ENCODE measurements at regions not wholly inside any gene's neighbourhood (a gene's known extent, or its start where the extent isn't known, plus 50 kb on each side); places are given as distances from the start of the nearest gene placed in this dataset.

GRCh38 chr9:1962122-1962521 is 53.0 kb upstream of the SMARCA2 start:
- no peak overlapping the region for H3K27ac ChIP-seq (ENCODE audit: low read depth, low read length)
- H3K36me3 ChIP-seq (ENCODE audit: control insufficient read depth, insufficient read depth, low read length) = no peaks in the 10 kb centered on the region
- Mint-ChIP-seq H3K4me1 (peaks cover 2% of the 10 kb centered on the region), H3K27ac (no peak overlapping the region), H3K4me3 (no peak overlapping the region), H3K9me3 (no peaks in the 10 kb centered on the region), H3K27me3 (ENCODE audit: insufficient read depth) (peaks cover 4% of the 10 kb centered on the region), H3K36me3 (ENCODE audit: low read depth) (no peaks in the 10 kb centered on the region)
- no peak overlapping the region for H3K9ac ChIP-seq (ENCODE audit: extremely low read depth, low read length, poor library complexity, severe bottlenecking)
- H3K4me1 ChIP-seq (ENCODE audit: control insufficient read depth, insufficient read depth, low read length) = no peaks in the 10 kb centered on the region
- no peak for DNase-seq
- H3K27me3 ChIP-seq (ENCODE audit: control insufficient read depth, insufficient read depth, low read length, poor library complexity, severe bottlenecking) = no peaks in the 10 kb centered on the region
- WGBS, 2 experiments (ENCODE audit: insufficient coverage in 1 of 2, insufficient read length in 1 of 2) = 93% methylated on average over 2 of the region's 2 CpGs; no CpG with 5 or more reads in 1 of the 2 experiments
- H3K9me3 ChIP-seq (ENCODE audit: control insufficient read depth, low read length) = no peaks in the 10 kb centered on the region
- no peak overlapping the region for H3K4me3 ChIP-seq (ENCODE audit: low read length)
- TF ChIP-seq CTCF (conservative IDR thresholded peaks at IDR 0.05) = no peak

DNA sequence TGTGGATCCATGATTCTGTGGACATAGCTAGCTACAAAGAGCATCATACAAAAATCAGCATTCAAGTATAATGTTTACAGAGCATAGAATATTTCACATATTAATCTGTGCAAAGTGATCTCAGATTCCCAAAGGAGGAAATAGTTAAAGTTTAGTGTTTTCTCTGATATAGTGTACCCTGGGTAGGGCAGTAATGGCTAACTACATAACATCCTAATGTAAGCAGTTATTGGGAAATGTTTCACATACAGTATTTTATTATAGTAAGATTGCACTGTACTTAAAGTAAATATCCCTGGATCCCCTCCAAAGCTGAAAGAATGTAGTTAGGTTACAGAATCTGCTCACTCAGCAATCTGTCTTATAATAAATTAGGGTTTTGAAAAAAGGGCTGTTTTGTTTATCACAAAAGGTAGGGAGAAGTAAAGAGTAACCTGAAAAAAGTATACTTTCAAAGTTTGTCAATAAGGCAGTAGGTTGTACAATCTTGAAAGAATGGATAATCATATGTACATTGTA is 52.5 kb upstream of the SMARCA2 start:
- Mint-ChIP-seq H3K27me3 (ENCODE audit: insufficient read depth) (peaks cover 4% of the 10 kb centered on the region), H3K36me3 (ENCODE audit: low read depth) (no peaks in the 10 kb centered on the region), H3K27ac (no peak overlapping the region), H3K4me3 (no peak overlapping the region), H3K9me3 (no peaks in the 10 kb centered on the region), H3K4me1 (peaks cover 2% of the 10 kb centered on the region)
- no peak for TF ChIP-seq CTCF (conservative IDR thresholded peaks at IDR 0.05)
- no peaks in the 10 kb centered on the region for H3K4me1 ChIP-seq (ENCODE audit: control insufficient read depth, insufficient read depth, low read length)
- no peaks in the 10 kb centered on the region for H3K36me3 ChIP-seq (ENCODE audit: control insufficient read depth, insufficient read depth, low read length)
- no peaks in the 10 kb centered on the region for H3K27me3 ChIP-seq (ENCODE audit: control insufficient read depth, insufficient read depth, low read length, poor library complexity, severe bottlenecking)
- no peaks in the 10 kb centered on the region for H3K9me3 ChIP-seq (ENCODE audit: control insufficient read depth, low read length)
- no peak overlapping the region for H3K9ac ChIP-seq (ENCODE audit: extremely low read depth, low read length, poor library complexity, severe bottlenecking)
- H3K27ac ChIP-seq (ENCODE audit: low read depth, low read length) = no peak overlapping the region
- DNase-seq = no peak
- H3K4me3 ChIP-seq (ENCODE audit: low read length) = no peak overlapping the region

- 84 to 85% methylated on average over 2 of the region's 2 CpGs for WGBS, 2 experiments (ENCODE audit: insufficient coverage in 1 of 2, insufficient read length in 1 of 2)
- Histone ChIP-seq H3K36me3 (ENCODE audit: control insufficient read depth, insufficient read depth, low read length) (no peaks in the 10 kb centered on the region), H3K4me3 (ENCODE audit: low read length) (no peak overlapping the region), H3K27me3 (ENCODE audit: control insufficient read depth, insufficient read depth, low read length, poor library complexity, severe bottlenecking) (no peaks in the 10 kb centered on the region), H3K27ac (ENCODE audit: low read depth, low read length) (no peak overlapping the region), H3K4me1 (ENCODE audit: control insufficient read depth, insufficient read depth, low read length) (no peaks in the 10 kb centered on the region), H3K9ac (ENCODE audit: extremely low read depth, low read length, poor library complexity, severe bottlenecking) (no peak overlapping the region), H3K9me3 (ENCODE audit: control insufficient read depth, low read length) (no peaks in the 10 kb centered on the region)
- Mint-ChIP-seq H3K27ac (no peak overlapping the region), H3K4me3 (no peak overlapping the region), H3K4me1 (peaks cover 2% of the 10 kb centered on the region), H3K9me3 (no peaks in the 10 kb centered on the region), H3K36me3 (ENCODE audit: low read depth) (no peaks in the 10 kb centered on the region), H3K27me3 (ENCODE audit: insufficient read depth) (peaks cover 4% of the 10 kb centered on the region)
- no peak for TF ChIP-seq CTCF (conservative IDR thresholded peaks at IDR 0.05)
- DNase-seq = no peak
Measured at GRCh38 chr9:1964093-1964492, 51.1 kb upstream of the SMARCA2 start.

All from endodermal cell (in vitro differentiated cells).